ENCODE measurements at regions not wholly inside any gene's neighbourhood (a gene's known extent, or its start where the extent isn't known, plus 50 kb on each side); places are given as distances from the start of the nearest gene placed in this dataset.
"Not testable (repeated sequence)": the region's sequence is repeated elsewhere in the genome, so short reads cannot be mapped to it uniquely, and the experiment has no call there.

DNA sequence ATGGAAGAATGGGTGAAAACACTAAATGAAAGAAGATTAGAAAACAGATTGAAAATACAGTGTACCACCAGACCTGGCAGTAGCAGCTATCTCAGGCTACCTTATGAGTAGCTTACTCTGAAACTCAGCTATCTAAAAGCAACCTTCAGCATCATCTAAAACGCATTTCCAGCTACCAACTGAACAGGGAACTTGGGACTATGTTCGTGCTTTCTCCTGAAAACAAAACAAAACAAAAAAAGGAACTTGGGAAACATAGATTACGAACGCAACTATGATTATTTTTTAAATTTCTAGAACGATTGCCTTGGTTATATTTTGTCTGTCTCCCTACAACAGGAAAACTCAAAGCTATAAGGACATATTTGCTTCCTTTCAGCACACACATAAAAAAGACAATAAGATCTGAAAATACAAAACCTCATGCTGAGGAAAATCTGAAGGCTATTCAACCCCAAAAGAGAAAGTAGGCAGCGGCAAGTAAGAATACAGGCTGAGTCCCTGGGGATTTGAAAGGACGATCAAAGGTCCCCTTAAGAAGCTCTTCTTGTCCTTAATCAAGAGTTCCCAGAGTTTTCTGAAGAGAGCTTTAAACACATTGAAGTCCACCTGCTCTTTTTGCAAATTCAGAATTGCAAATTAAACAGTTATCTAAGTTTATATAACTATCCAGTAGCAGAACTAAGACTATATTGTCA is 53.4 kb downstream of the OR2K2 start:
- in situ Hi-C loops (cut with HindIII; ENCODE audit: low pct_unique_long_range_greater_than_20kb, low sequenced_read_pairs): no loop called here

DNA sequence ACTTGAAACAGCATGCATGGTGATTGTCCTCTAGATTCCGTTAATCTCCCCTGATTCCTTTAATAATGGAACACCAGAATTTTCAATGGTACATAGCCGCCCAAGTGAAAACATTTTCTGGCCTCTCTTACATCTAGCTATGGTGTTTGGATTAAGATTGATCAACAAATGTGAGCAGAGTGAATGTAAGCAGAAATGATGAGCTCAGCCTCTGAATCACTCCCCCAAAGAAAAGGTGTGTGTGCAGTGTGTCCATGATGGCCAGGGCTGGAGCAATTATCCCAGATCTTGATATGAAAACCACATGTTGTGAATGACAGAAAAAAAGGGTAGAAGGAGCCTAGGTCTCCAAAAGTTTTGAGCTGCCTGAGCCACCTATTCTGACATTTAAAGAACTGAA is 55.3 kb downstream of the OR2K2 start:
- in situ Hi-C loops (cut with HindIII; ENCODE audit: low pct_unique_long_range_greater_than_20kb, low sequenced_read_pairs): no loop called here
- no peak for DNase-seq (ENCODE audit: low read depth, low spot score)

More for the DNA sequence above, 53.4 kb downstream of the OR2K2 start:
- no peak for DNase-seq (ENCODE audit: low read depth, low spot score)

DNA sequence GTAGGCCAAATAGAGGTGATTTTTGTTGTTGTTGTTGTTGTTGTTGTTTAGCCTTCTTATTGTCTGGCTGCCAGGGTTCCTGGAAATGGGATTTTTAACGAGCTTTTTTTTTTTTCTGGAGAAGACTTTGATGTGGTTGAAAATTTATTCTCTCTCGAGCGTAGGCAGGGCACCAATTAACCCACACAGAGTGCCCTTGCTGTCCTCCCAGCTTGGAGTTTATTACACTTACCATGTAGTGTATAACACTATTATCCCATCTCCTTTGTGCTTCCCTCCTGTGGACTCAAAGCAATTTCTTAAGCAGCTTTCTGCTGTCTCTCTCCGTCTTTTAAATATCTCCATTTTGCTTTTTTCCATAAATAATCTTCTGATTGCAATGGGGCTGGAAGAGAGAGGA is 57.4 kb downstream of the OR2K2 start:
- DNase-seq (ENCODE audit: low read depth, low spot score): no peak
- in situ Hi-C loops (cut with HindIII; ENCODE audit: low pct_unique_long_range_greater_than_20kb, low sequenced_read_pairs): no loop called here

DNA sequence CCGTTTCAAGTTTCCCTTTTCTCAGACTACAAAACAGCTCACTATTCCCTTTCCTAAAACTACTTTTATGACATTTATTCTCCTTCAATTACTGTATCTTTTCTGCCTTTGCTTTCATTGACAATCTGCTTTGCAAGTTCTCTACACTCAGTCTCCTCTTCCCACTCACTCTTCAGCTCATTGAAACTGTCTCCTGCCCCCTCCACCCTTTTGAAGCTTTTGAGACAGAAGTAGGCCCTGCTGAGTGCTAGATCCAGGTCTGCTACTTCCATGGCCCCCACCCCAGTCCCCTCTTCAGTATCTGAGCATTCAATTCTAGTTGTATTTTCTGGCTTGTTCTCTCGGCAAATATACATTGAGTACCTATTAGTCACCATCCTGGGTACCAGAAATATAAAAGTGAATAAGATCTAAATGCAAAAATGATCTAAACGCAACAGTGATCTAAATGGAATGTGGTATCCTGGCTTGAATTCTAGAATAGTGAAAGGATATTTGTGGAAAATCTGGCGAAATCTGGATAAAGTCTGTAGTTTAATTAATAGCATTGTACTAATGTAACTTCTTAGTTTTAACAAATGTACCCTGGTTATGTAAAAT is 58.4 kb downstream of the OR2K2 start:
- in situ Hi-C loops (cut with HindIII; ENCODE audit: low pct_unique_long_range_greater_than_20kb, low sequenced_read_pairs): no loop called here

DNA sequence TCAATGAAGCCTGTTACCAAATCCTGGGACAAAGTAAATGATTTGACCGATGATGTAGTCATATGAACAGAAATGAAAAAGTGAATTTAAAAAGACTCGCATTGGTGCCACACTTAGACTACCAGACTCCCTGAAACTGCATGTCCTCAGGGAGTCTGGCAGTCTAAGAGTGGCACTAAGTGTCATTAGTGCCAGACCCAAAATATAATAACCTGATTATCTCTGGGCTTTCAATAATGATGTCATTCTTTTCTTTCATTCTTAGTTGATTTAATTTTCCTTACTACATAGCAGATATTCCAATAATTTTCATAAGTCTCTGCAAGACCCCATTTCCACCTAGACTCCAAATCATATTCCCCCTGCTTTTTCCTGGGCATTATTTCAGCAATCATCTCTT is 59.0 kb downstream of the OR2K2 start:
- in situ Hi-C loops (cut with HindIII; ENCODE audit: low pct_unique_long_range_greater_than_20kb, low sequenced_read_pairs): no loop called here
- no peak for DNase-seq (ENCODE audit: low read depth, low spot score)

More for the DNA sequence above, 58.4 kb downstream of the OR2K2 start:
- no peak for DNase-seq (ENCODE audit: low read depth, low spot score)

DNA sequence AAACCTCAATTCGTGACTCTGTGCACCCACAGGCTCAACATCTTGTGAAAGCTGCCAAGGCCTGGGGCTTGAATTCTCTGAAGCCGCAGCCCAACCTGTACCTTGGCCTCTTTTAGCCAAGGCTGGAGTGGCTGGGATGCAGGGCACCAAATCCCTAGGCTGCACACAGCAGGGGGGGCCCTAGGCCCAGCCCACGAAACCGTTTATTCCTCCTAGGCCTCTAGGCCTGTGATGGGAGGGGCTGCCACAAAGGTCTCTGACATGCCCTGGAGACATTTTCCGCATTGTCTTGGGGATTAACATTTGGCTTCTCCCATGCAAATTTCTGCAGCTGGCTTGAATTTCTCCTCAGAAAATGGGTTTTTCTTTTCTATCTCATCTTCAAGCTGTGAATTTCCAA is 64.0 kb downstream of the OR2K2 start:
- DNase-seq (ENCODE audit: low read depth, low spot score); in situ Hi-C loops (cut with HindIII; ENCODE audit: low pct_unique_long_range_greater_than_20kb, low sequenced_read_pairs): not testable (repeated sequence)

DNA sequence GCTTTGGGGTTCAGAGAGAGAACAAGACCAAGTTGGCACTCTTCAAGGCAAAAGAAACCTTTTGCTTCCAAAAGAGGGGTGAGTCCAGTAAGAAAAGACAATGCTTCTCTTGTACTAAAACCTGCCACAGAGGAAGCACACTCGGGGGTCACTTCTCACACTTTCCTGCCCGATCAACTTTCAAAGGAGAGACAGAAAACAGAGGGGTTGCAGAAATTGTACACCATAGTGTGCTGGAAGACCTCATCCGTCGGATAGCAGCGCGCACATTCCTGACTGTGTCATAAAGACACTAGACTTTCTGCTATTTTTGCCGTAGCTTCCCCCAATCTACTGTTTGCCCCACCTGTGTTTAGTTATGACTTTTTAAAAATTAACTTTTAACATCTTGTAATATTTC is 66.9 kb downstream of the OR2K2 start:
- no peak for DNase-seq (ENCODE audit: low read depth, low spot score)
- in situ Hi-C loops (cut with HindIII; ENCODE audit: low pct_unique_long_range_greater_than_20kb, low sequenced_read_pairs): no loop called here

DNA sequence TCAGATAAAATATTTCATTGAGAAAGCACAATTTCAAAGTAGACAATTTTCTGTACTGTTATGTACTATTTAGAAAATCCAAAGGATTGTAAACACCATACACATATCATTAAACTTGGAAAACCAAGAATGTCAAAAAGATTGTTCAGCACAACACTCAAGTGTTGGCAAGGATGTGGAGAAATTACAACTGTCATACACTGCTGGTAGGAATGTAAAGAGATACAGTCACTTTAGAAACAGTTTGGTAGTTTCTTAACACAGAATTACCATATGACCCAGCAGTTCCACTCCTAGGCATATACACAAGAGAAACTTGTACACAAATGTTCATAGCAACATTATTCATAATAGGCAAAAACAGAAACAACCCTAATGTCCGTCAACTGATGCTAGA is 71.2 kb downstream of the OR2K2 start:
- in situ Hi-C loops (cut with HindIII; ENCODE audit: low pct_unique_long_range_greater_than_20kb, low sequenced_read_pairs): no loop called here
- DNase-seq (ENCODE audit: low read depth, low spot score): no peak

DNA sequence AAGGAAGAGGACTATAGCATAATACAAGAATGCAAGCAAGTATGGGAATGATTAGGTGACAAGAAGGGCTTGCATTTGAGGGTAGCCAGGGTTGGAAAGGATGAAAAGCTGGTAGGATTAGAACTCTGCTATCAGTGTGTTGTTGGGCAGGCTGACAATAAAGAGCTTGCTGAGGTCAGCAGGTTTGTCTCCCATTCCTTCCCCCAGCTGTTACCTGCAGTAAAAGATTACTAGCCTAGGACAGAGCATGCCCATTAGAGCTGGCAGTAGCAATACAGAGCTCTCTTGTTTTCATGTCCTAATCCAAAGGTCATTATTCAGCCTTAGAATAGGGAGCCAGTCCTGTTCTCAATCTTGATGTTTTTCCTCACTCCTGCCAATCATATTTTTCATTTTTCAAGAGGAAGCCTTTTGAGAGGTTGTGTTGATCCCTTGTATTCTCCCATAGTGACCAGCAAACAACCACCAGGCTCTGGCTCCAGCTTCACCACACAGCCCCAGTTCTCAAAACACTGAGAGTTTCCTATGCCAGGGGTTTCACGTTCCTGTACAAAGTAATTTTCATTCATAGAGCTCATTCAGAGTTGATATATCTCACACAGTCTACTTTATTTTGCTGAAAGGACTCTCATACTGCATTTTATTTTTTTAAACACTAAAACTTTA is 71.7 kb downstream of the OR2K2 start:
- peak; percentile 45 for DNase-seq (ENCODE audit: low read depth, low spot score)
- in situ Hi-C loops (cut with HindIII; ENCODE audit: low pct_unique_long_range_greater_than_20kb, low sequenced_read_pairs): no loop called here

DNA sequence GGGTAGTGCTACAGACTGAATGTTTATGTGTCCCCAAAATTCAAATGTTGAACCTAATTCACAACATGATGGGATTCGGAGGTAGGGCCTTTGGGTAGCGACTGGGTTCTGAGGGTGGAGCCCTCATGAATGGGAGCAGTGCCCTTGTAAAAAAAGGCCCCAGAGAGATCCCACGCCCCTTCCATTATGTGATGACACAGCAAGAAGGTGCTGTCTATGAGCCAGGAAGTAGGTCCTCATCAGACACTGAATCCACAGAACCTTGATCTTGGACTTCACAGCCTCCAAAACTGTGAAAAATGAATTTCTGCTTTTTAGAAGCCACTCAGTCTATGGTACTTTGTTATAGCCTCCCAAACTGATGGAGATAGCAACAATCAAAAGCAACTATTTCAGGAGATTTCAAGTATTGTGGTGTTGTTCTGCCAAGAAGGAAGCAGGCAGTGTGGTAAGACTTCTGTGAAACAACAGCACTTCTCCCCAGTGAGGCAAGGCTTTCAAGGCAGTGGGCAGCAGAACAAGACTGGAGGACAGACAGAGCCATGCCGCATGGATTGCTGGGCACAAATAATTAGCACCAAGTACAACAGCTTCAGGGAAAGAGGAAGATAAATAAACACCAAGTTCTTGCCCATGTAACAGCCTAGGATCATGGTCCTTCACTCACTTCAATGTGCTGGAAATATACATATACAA is 76.1 kb downstream of the OR2K2 start:
- in situ Hi-C loops (cut with HindIII; ENCODE audit: low pct_unique_long_range_greater_than_20kb, low sequenced_read_pairs): no loop called here
- no peak for DNase-seq (ENCODE audit: low read depth, low spot score)

DNA sequence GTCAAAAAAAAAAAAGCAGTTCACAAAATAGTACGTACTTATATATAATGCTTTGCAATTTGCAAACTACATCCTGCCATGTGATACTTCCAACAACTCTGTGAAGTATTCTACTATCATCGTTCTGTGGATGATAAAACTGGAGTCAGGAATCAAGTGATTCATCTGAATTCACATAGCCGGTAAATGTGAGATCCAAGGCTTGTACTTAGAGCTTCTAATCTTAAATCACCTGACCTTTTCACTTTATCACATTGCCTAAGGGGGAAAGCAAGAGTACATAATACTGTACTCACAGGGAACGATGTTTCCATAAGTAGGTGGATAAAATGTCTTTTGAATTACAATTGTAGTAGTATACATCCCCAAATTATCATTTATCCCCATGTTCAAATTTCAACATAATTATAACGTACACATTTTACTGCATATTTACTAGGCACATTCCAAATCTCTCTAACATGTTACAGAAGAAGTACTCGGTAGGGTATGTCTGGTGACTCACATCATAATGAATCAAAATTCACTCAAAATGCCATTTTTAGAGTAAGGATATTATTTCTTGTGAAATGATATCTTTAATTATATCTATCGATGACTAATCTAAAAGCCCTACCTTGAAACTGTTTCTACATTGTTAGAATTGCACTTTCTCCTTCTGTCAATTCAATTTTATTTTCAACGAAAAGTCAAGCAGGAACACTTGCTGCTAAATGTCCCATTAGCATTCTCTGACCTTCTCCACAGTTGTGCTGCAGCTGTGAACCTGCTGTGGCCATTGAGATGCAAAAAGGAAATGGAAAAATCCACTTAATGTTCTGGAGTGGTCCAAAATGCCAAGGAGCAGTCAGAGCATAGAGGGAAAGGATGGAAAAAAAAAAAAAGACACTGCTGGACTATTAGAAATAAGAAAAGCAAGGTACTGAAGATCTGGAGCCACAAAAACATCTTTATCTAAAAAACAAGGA is 78.9 kb downstream of the OR2K2 start:
- DNase-seq (ENCODE audit: low read depth, low spot score): peak; percentile 38
- in situ Hi-C loops (cut with HindIII; ENCODE audit: low pct_unique_long_range_greater_than_20kb, low sequenced_read_pairs): no loop called here

DNA sequence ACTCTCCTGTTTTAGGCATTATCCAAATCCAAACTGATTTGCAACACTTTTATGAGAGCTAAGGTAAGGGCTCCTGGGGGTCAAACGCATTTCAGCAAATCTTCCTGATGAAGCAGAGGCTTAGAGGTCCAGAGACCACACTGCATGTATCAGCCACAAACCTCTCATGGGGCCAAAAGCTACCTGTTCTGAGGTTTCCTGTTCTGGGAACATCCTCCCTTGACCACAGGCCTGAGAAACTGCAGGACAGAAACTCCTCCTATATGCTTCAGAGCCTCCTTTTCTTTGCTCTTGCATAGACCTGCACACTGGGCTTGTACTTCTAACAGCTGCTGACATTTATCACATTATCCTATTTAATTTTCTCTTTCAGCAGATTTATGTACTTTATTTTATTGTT is 92.6 kb downstream of the OR2K2 start:
- in situ Hi-C loops (cut with HindIII; ENCODE audit: low pct_unique_long_range_greater_than_20kb, low sequenced_read_pairs): no loop called here
- DNase-seq (ENCODE audit: low read depth, low spot score): no peak

DNA sequence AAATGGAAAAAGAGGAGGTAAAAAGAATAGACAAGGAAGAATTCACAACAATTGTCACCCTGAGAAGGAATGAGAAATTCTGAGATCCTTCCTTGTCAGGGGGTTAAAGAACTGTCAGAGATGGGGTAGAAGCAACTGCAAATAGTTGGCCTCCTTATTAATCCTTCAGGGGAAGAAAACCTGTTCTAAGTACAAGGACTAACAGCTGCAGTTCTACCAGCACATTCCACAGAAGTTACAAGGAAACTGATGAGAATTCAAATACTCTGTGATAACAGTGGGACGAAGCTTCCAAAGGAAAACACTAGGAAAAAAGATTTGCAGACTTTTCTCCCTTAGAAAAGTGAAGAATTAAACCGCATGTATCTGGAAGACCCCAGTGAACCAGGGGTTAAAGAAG is 93.7 kb downstream of the OR2K2 start:
- in situ Hi-C loops (cut with HindIII; ENCODE audit: low pct_unique_long_range_greater_than_20kb, low sequenced_read_pairs): no loop called here
- DNase-seq (ENCODE audit: low read depth, low spot score): no peak

DNA sequence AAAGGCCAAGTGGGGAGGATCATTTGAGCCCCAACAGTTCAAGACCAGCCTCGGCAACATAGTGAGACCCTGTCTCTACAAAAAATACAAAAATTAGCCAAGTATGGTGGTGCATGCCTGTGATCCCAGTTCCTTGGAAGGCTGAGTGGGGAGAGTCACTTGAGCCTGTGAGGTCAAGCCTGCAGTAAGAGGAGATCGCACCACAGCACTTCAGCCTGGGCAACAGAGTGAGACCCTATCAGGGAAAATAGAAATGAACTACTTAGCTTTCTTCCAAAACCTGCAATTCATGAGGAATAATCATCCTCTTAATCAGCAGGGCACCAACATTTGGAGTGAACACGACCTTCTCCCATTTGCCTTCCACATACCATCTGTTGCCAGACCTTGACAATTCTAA is 96.1 kb downstream of the OR2K2 start:
- in situ Hi-C loops (cut with HindIII; ENCODE audit: low pct_unique_long_range_greater_than_20kb, low sequenced_read_pairs): no loop called here
- DNase-seq (ENCODE audit: low read depth, low spot score): no peak

DNA sequence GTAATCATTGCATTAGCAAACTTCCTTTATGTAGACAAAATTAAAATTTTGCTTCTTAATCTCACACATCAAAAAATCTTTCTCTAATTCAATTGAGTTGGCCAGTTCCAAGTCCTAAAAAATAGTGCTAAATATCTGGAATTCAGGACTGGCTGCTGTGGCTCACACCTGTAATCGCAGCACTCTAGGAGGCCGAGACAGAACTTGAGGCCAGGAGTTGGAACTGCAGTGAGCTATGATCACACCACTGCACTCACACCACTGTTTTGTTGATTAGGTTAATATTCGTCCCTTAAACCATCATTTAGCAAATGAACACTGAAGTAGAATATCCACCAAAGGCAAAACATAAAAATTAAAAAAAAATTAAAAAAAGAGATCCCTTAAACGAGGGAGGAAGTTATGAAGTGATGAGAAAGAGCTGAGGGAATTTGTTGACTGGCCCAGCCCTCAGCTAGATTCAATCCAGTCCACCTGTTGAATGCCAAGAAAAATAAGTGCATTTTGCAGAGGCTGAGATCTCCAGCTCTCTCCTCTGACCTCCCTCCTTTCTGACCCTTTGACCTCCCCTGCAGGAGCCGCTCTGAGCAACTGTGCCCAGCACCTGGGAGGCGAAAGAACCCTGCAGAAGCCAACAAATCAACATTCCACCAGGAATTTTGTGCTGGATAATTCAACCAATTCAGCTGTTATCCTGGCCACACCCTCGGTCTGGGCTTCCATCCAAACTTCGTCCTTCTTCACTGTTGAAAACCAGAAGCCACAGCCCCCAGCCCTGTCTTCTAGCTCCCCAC is 96.8 kb downstream of the OR2K2 start:
- no peak for DNase-seq (ENCODE audit: low read depth, low spot score)
- in situ Hi-C loops (cut with HindIII; ENCODE audit: low pct_unique_long_range_greater_than_20kb, low sequenced_read_pairs): no loop called here

DNA sequence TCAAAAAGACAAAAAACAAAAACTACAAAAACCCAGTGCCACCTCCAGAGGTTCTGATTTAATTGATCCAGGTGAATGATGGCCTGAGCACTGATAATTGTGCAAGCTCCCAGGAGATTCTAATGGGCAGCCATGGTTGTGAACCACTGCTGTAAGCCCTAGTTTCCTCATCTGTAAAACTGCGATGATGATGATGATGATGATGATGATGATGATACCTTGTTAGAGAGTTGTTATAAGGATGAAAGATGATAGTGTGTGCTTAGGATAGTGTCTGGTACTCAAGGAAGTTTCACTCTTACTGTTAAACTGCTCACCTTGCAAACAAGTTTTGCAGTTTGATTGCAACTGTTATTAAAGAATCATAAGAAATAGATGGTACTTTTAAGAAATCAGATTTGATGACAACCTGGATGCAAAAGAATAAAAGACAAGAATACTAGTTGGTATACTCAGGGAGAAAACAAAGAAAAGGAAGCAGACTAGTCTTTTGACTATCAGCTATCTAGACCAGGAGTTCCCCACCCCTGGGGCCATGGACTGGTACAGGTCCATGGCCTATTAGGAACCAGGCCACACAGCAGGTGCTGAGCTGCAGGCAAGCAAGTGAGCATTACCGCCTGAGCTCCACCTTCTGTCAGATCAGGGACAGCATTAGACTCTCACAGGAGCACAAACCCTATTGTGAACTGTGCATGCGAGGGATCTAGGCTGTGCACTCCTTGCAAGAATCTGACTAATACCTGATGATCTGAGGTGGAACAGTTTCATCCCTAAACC is 98.0 kb downstream of the OR2K2 start:
- DNase-seq (ENCODE audit: low read depth, low spot score): no peak
- in situ Hi-C loops (cut with HindIII; ENCODE audit: low pct_unique_long_range_greater_than_20kb, low sequenced_read_pairs): no loop called here

All from SK-MEL-5 (cell line).